AML-193 (cell line): ENCODE measurements at regions not wholly inside any gene's neighbourhood (a gene's known extent, or its start where the extent isn't known, plus 50 kb on each side); places are given as distances from the start of the nearest gene placed in this dataset.
"Not testable (repeated sequence)": the region's sequence is repeated elsewhere in the genome, so short reads cannot be mapped to it uniquely, and the experiment has no call there.

Source experiments
- DNase-seq, 2 experiments: peaks; one replicate each; lab custom pipeline; 2025; lab: John Stamatoyannopoulos, UW

GRCh38 chr4:9505341-9505740, 61.1 kb downstream of the DEFB131A start:
- DNase-seq, result not testable (repeated sequence)

- not testable (repeated sequence) for DNase-seq
Measured at GRCh38 chr4:9506672-9507071, 62.5 kb downstream of the DEFB131A start.

GRCh38 chr4:9512941-9513340, 68.7 kb downstream of the DEFB131A start:
- DNase-seq, result not testable (repeated sequence)

- not testable (repeated sequence) for DNase-seq
Measured at GRCh38 chr4:9519631-9520030, 75.4 kb downstream of the DEFB131A start.

- not testable (repeated sequence) for DNase-seq
Measured at GRCh38 chr4:9522903-9523302, 78.7 kb downstream of the DEFB131A start.

GRCh38 chr4:9524406-9524805, 80.2 kb downstream of the DEFB131A start:
- not testable (repeated sequence) for DNase-seq

- DNase-seq, result peak; percentile 18 to 30
Measured at GRCh38 chr4:9532134-9532862, 88.1 kb downstream of the DEFB131A start.

GRCh38 chr4:9532863-9533192, 88.6 kb downstream of the DEFB131A start:
- not testable (repeated sequence) for DNase-seq

- DNase-seq, result not testable (repeated sequence)
Measured at GRCh38 chr4:9537101-9537500, 92.9 kb downstream of the DEFB131A start.

GRCh38 chr4:9539939-9540520, 95.8 kb downstream of the DEFB131A start:
- DNase-seq, result not testable (repeated sequence)

GRCh38 chr4:9541388-9541915, 97.2 kb downstream of the DEFB131A start:
- not testable (repeated sequence) for DNase-seq

GRCh38 chr4:9544851-9545250, 100.6 kb downstream of the DEFB131A start:
- not testable (repeated sequence) for DNase-seq

GRCh38 chr4:9547470-9547869, 103.3 kb downstream of the DEFB131A start:
- not testable (repeated sequence) for DNase-seq

GRCh38 chr4:9556076-9556475, 111.9 kb downstream of the DEFB131A start:
- DNase-seq, result not testable (repeated sequence)

- not testable (repeated sequence) for DNase-seq
Measured at GRCh38 chr4:9577869-9578268, 133.7 kb downstream of the DEFB131A start.

- not testable (repeated sequence) for DNase-seq
Measured at GRCh38 chr4:9582880-9583279, 138.7 kb downstream of the DEFB131A start.

GRCh38 chr4:9592010-9592409, 147.8 kb downstream of the DEFB131A start:
- no peak for DNase-seq

- no peak for DNase-seq
Measured at GRCh38 chr4:9594948-9595347, 150.7 kb downstream of the DEFB131A start.

- DNase-seq, result peak in 1 of 2 experiments; percentile 4
Measured at GRCh38 chr4:9595531-9595930, 151.3 kb downstream of the DEFB131A start.

- no peak for DNase-seq
Measured at GRCh38 chr4:9599266-9599665, 155.1 kb downstream of the DEFB131A start.

GRCh38 chr4:9600246-9600645, 156.0 kb downstream of the DEFB131A start:
- no peak for DNase-seq

- DNase-seq, result no peak
Measured at GRCh38 chr4:9602389-9602914, 158.2 kb downstream of the DEFB131A start.
